Fibroblast of pulmonary artery (primary cell): ENCODE measurements at regions not wholly inside any gene's neighbourhood (a gene's known extent, or its start where the extent isn't known, plus 50 kb on each side); places are given as distances from the start of the nearest gene placed in this dataset.
"Not testable (repeated sequence)": the region's sequence is repeated elsewhere in the genome, so short reads cannot be mapped to it uniquely, and the experiment has no call there.

Experiments used
- DNase-seq: peaks from one replicate; pipeline ENCODE4 v3.0.0-alpha.2; 2010; ENCODE audit warnings: low read depth
- H3K4me3 ChIP-seq: replicated peaks from 2 replicates; pipeline ENCODE4 v1.5.1; 2011; ENCODE audit warnings: low read depth, mild to moderate bottlenecking, control low read depth, low read length, moderate library complexity
- TF ChIP-seq, protein P1 (sequence below): IDR thresholded peaks from 2 replicates; pipeline ENCODE4 v1.5.1; 2011; ENCODE audit warnings: mild to moderate bottlenecking, control low read depth, low read length, inconsistent platforms; ENCODE audit errors: missing control alignments

DNA sequence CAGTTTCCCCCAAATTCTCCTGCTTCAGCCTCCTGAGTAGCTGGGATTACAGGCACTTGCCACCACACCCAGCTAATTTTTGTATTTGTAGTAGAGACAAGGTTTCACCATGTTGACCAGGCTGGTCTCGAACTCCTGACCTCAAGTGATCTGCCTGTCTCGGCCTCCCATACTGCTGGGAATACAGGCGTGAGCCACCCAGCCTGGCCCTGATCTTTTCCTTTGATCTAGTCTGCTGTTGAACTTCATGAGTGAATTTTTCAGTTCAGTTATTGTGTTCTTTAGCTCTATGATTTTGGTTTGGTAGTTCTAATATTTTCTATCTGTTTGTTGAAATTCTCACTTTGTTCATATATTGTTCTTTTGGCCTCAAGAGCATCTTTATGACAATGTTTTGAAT is 83.4 kb upstream of the RAP2C start:
- H3K4me3 ChIP-seq, DNase-seq: not testable (repeated sequence)

DNA sequence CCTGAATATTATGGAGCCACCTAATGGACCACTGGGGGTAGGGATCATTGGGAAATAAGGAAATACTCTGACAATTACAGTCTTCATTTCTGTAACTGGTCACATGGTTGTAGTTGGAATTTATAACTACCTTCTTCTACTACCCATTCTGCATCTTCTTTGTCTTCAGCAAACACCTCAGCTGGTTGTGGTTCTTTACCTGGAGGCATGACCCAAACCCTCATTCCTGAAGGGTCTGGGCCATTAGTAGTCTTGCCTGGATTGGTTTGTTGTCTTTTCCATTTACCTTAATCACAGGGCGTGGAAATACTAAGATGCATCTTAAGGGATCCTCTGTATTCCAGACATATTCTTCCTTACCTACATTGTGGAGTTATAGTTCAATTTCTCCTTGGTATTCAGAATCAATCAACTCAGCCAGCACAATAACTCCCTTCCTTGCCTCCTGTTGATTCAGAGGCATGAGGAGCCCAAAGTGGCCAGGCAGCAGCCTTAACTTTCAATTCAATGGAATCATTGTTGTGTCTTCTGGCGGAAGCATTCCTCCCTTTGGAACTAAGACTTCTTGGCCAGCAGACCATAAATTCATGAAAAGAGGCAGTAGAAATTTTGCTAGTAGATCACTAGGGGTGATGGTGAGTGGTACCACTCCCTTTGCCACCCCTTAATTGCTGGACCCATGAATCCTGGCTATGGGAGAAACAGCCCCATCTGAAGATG is 75.7 kb upstream of the RAP2C start:
- TF ChIP-seq, protein P1, sequence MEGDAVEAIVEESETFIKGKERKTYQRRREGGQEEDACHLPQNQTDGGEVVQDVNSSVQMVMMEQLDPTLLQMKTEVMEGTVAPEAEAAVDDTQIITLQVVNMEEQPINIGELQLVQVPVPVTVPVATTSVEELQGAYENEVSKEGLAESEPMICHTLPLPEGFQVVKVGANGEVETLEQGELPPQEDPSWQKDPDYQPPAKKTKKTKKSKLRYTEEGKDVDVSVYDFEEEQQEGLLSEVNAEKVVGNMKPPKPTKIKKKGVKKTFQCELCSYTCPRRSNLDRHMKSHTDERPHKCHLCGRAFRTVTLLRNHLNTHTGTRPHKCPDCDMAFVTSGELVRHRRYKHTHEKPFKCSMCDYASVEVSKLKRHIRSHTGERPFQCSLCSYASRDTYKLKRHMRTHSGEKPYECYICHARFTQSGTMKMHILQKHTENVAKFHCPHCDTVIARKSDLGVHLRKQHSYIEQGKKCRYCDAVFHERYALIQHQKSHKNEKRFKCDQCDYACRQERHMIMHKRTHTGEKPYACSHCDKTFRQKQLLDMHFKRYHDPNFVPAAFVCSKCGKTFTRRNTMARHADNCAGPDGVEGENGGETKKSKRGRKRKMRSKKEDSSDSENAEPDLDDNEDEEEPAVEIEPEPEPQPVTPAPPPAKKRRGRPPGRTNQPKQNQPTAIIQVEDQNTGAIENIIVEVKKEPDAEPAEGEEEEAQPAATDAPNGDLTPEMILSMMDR: no peak
- no peak for DNase-seq
- no peak overlapping the region for H3K4me3 ChIP-seq

DNA sequence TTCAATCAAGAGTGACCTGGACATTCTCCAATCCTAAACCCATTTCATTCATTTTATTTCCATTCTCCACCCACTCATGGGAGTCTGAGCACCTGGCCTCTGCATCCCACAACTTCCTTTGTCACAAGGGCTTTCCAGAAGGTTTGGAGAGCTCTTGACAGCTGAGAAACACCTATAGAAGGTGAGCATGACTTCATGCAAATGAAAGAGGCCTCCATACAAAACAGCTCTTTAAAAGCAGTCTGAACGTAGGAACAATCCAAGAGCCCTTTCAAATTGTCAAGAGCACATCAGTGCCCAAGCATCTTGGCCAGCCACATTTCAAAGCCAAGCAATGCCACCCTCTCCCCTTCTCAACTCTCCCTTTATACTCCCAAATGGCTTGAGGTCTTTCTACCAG is 74.9 kb upstream of the RAP2C start:
- TF ChIP-seq, protein P1: no peak
- no peak overlapping the region for H3K4me3 ChIP-seq

DNA sequence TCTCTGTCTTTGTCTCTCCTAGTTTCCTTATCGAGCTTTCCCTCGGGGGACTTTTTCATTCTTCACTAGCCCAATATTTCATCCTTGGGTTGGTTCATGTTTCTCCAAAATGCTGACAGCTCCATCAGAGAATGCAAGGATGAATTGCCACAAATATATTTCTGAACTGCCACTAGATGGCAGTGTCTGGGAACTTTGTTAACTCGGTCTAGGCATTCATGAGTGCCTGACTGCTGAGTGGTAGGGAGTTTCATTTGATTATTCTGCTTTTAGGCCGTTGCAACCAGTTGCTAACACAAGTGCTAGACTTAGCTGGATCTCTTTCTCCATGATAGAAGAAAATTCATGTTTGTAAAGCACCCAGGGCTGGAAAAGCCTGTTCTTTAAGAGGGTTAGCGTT is 73.5 kb upstream of the RAP2C start:
- DNase-seq: peak; percentile 71
- TF ChIP-seq, protein P1: peak; percentile 41
- no peak overlapping the region for H3K4me3 ChIP-seq

More for the DNA sequence above, 74.9 kb upstream of the RAP2C start:
- no peak for DNase-seq

DNA sequence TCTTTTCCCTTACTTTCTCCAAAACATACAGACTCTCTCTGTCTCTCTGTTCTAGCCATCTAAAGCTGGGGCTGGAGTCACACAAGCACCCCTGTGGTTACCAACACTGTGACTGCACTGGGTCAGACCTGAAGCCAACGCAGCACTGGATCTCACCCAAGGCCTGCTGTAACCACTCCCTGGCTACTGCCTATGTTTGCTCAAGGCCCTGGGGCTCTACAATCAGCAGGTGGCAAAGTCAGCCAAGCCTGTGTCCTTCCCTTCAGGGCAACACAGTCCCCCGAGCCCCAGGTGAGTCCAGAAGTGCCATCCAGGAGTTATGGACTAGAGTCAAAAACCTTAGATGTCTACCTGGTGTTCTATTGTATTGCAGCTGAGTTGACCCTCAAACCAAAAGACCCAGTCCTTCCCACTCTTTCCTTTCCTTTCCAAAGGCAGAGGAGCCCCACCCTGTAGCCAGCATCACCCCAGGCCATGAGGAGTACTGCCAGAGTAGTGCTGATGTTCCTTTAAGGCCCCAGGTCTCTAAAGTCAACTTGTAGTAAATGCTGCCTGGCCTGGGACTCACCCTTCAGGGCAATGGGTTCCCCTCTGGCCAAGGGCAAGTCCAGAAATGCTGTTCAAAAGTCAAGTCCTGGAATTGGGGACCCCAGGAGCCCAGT is 58.8 kb upstream of the RAP2C start:
- TF ChIP-seq, protein P1: no peak
- DNase-seq: no peak
- H3K4me3 ChIP-seq: no peak overlapping the region

DNA sequence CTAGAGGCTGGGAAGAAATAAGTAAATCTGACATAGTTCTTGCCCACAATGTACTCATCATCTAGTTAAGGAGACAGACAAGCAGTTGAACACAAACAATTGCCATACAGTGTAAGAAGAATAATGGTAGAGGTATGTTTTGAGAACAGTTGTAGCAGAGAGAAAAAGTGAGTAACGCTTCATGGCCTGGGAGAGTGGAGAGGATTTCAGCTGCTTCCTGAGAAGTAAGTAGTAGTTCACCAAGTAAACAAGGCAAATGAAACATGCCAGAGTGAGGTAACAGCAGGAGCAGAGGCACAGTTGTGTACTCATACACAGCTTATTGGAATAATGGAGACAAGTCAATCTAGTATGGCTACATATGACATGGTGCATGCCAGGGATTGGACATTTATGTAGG is 53.6 kb upstream of the RAP2C start:
- H3K4me3 ChIP-seq: no peak overlapping the region
- no peak for DNase-seq
- TF ChIP-seq, protein P1: no peak

DNA sequence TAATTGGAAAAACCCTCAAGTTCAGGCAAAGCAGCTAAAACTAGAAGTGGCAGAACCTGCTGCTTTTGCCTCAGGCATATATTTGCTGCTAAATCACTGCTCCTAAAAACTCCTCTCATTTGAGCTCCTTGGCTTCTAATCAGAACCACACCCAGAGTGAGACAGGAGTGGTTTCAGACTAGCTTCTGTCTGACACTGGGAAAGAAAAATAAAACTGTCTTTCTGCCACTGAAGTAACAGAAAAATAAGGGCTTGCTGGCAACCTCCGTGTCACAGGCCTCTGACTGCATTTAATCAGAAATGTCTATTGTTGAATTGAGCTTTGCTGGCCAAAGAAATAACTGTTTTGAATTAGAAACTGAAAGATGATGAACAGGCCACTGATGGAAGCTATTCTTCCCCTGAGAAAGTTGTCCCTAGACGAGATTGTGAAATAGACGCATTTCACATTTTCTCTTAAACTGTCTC is 52.1 kb upstream of the RAP2C start:
- H3K4me3 ChIP-seq: no peak overlapping the region
- DNase-seq: peak; percentile 8
- TF ChIP-seq, protein P1: no peak
